DOHH2 (cell line): ENCODE measurements at regions not wholly inside any gene's neighbourhood (a gene's known extent, or its start where the extent isn't known, plus 50 kb on each side); places are given as distances from the start of the nearest gene placed in this dataset.

Experiments used
- H3F3A ChIP-seq: fragments of 200-600 bp; sonication (generic), shearing (Covaris generic); 2 replicates; pipeline ENCODE4 v1.6.0; 2016; ENCODE audit warnings: antibody characterized with exemption, mild to moderate bottlenecking; ENCODE audit not compliant: control insufficient read depth, insufficient read depth
- H3K27ac ChIP-seq: fragments of 200-600 bp; sonication (generic); 2 replicates; pipeline ENCODE4 v1.5.1; 2014; ENCODE audit warnings: low read depth, mild to moderate bottlenecking, low read length, moderate library complexity
- H3K27me3 ChIP-seq: fragments of 200-600 bp; sonication (generic); 2 replicates; pipeline ENCODE4 v1.6.1; 2014; ENCODE audit warnings: mild to moderate bottlenecking, low read length, mixed read lengths; ENCODE audit not compliant: control insufficient read depth
- H3K36me3 ChIP-seq: fragments of 200-600 bp; sonication (generic); 2 replicates; pipeline ENCODE4 v1.6.1; 2014; ENCODE audit warnings: mild to moderate bottlenecking, low read length, moderate library complexity, mixed read lengths; ENCODE audit not compliant: control insufficient read depth
- H3K4me1 ChIP-seq: fragments of 200-600 bp; sonication (generic); 2 replicates; pipeline ENCODE4 v1.6.1; 2014; ENCODE audit warnings: mild to moderate bottlenecking, low read length, mixed read lengths; ENCODE audit not compliant: control insufficient read depth
- H3K4me2 ChIP-seq: fragments of 200-600 bp; sonication (generic); 2 replicates; pipeline ENCODE4 v1.6.0; 2014; ENCODE audit warnings: mild to moderate bottlenecking, low read length, moderate library complexity
- H3K4me3 ChIP-seq: fragments of 200-600 bp; sonication (generic); 2 replicates; pipeline ENCODE4 v1.5.1; 2014; ENCODE audit warnings: mild to moderate bottlenecking, low read length, mixed read lengths
- H3K79me2 ChIP-seq: fragments of 200-600 bp; sonication (generic); 2 replicates; pipeline ENCODE4 v1.6.1; 2014; ENCODE audit warnings: mild to moderate bottlenecking, low read length, mixed read lengths; ENCODE audit not compliant: control insufficient read depth
- H3K9me2 ChIP-seq: fragments of 200-600 bp; sonication (generic); replicated peaks from 2 replicates; pipeline ENCODE4 v1.6.1; 2014; ENCODE audit warnings: mild to moderate bottlenecking, low read length, mixed read lengths; ENCODE audit not compliant: control insufficient read depth
- H3K9me3 ChIP-seq: fragments of 200-600 bp; sonication (generic); 2 replicates; pipeline ENCODE4 v1.6.1; 2014; ENCODE audit warnings: antibody characterized with exemption, low read length, mixed read lengths; ENCODE audit not compliant: control insufficient read depth, insufficient read depth
- H4K20me1 ChIP-seq: fragments of 200-600 bp; sonication (generic); 2 replicates; pipeline ENCODE4 v1.6.0; 2014; ENCODE audit warnings: low read depth, mild to moderate bottlenecking, antibody characterized with exemption, low read length, moderate library complexity; ENCODE audit not compliant: control insufficient read depth, insufficient read depth
- CTCF ChIP-seq: fragments of 200-600 bp; sonication (generic); IDR thresholded peaks from one replicate; pipeline ENCODE4 v1.5.1; 2014; ENCODE audit warnings: antibody characterized with exemption, mild to moderate bottlenecking, low read depth, low read length; ENCODE audit not compliant: poor library complexity, severe bottlenecking
- EZH2phosphoT487 ChIP-seq: fragments of 200-600 bp; sonication (generic); IDR thresholded peaks from 2 replicates; pipeline ENCODE4 v1.6.1; 2017; ENCODE audit warnings: borderline replicate concordance, mild to moderate bottlenecking, antibody characterized with exemption, low read length, moderate library complexity, mixed read lengths

- Histone ChIP-seq H4K20me1 (no peaks in the 10 kb centered on the region), H3K79me2 (no peaks in the 10 kb centered on the region), H3K4me2 (no peak overlapping the region), H3K27me3 (no peaks in the 10 kb centered on the region), H3K4me1 (no peaks in the 10 kb centered on the region), H3K9me3 (no peaks in the 10 kb centered on the region), H3F3A (no peaks in the 10 kb centered on the region), H3K36me3 (no peaks in the 10 kb centered on the region), H3K27ac (no peak overlapping the region), H3K4me3 (no peak overlapping the region), H3K9me2 (no peaks in the 10 kb centered on the region)
- TF ChIP-seq EZH2phosphoT487 = no peak
- TF ChIP-seq CTCF = no peak
Observed at GRCh38 chr3:152960684-152961083, 125.8 kb downstream of the P2RY1 start.

GRCh38 chr3:152961323-152961722 lies 126.4 kb downstream of the P2RY1 start:
- no peaks in the 10 kb centered on the region for H3K36me3 ChIP-seq
- no peaks in the 10 kb centered on the region for H3K9me3 ChIP-seq
- no peak overlapping the region for H3K4me2 ChIP-seq
- H3K4me1 ChIP-seq = no peaks in the 10 kb centered on the region
- no peak for TF ChIP-seq EZH2phosphoT487
- peak; percentile 19 for TF ChIP-seq CTCF
- H3K79me2 ChIP-seq = no peaks in the 10 kb centered on the region
- H3F3A ChIP-seq = no peaks in the 10 kb centered on the region
- no peak overlapping the region for H3K4me3 ChIP-seq
- H3K27ac ChIP-seq = no peak overlapping the region
- H3K27me3 ChIP-seq = no peaks in the 10 kb centered on the region
- H3K9me2 ChIP-seq = no peaks in the 10 kb centered on the region
- H4K20me1 ChIP-seq = no peaks in the 10 kb centered on the region

- Histone ChIP-seq H3K4me2 (no peak overlapping the region), H3K79me2 (no peaks in the 10 kb centered on the region), H3K27ac (no peak overlapping the region)
Observed at GRCh38 chr3:152964911-152965609, 130.1 kb downstream of the P2RY1 start.

More at GRCh38 chr3:152964911-152965609, 130.1 kb downstream of the P2RY1 start:
- Histone ChIP-seq H3F3A (no peaks in the 10 kb centered on the region), H3K9me2 (no peaks in the 10 kb centered on the region), H3K4me1 (no peaks in the 10 kb centered on the region), H3K27me3 (no peaks in the 10 kb centered on the region), H3K9me3 (no peaks in the 10 kb centered on the region), H3K36me3 (no peaks in the 10 kb centered on the region), H3K4me3 (no peak overlapping the region), H4K20me1 (no peaks in the 10 kb centered on the region)
- TF ChIP-seq CTCF (no peak), EZH2phosphoT487 (no peak)
